ENCODE measurements at regions not wholly inside any gene's neighbourhood (a gene's known extent, or its start where the extent isn't known, plus 50 kb on each side); places are given as distances from the start of the nearest gene placed in this dataset.
"Not testable (repeated sequence)": the region's sequence is repeated elsewhere in the genome, so short reads cannot be mapped to it uniquely, and the experiment has no call there.

DNA sequence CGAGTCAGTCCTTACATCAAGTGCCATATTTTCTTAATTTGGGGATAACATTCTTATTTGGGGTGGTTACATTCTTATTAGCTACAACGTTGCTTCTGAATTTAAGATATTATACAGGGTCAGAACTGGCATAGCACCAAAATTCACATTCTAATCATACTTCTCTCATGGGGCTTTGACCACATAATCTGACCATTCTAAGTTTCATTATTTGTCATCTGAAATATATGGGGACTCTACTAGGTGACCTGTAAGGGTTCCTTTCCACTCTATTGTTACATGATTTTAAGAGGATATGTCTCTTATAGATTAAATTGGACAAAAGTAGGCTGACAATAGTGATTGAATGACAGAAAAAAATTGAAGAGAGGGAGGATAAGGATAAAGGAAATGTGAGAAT lies 536.5 kb downstream of the KCTD12 start:
- no peak for DNase-seq (ENCODE audit: low spot score)

DNA sequence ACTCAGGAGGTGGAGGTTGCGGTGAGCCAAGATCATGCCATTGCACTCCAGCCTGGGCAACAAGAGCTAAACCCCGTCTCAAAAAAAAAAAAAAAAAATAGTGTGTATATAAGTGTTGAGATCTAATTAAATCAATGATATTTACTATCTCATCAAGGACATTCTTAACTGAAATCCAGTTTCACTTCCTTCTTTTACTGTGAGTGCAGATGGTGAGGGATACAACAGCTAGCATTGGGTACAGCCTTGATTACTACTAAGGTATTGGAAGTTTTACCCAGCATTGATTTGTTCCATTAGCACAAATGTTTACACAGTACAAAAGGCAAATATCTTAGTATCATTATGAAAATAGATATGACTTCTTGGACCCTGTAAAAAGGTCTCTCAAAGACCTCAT lies 546.6 kb downstream of the KCTD12 start:
- no peak for DNase-seq (ENCODE audit: low spot score)

DNA sequence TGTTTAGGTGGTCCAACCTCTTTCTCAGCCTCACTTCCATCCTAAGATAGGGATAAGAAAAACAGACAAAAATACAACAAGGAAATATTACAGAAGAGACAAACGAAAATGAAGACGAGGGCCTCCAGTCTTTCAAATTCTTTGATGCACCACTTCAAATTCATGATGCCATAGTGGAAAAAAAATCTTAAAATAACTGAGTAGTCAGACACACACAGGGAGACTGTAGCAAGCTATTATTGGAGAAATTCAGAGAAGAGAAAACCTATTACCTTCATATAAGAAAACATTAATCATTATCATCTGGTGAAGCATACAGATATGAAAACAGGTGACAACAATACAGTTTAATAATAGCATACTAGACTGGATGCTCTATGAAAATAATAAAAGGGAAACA lies 548.2 kb downstream of the KCTD12 start:
- DNase-seq (ENCODE audit: low spot score), result no peak

DNA sequence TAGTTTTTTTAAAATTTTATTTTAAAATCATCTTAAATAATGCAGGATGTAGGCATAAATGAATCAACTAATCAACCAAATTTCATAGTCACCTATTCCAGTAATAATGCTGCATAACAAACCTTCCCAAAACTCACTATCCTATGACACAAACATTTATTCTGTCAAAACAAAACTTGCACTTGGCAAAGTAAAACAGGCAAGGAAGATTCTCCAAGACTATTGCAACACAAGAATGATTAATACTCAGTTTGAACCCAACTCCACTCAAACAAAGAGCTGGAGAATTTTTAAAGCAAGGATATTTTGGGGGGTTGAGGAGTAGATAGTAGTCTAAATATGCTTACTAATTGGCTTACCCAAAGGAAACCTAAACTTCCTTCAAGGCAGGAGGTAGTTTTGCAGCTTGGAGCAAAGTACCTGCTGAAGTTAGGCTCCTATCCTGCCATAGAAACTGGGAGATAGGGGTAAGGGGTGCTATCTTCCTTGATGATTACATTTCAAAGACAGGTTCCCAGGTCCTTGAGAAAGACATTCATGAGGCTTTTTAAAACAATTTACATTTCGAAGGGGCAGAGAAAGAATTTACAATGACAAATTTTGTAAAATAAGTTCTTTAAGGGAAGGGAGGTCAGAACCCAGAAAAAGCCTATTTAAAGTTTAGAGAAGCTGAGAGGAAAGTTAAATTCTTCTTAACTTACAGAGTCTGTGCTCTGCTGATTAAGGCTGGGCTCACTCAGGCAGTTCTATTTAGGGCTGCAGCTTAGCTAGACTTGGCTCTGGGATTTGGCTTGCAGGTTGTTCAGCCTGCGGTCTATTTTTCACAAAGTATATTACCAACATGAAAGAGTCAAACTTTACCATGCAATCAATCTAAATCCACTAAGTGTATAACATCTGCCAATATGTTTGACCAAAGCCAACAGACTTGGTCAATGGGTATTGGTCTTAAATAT lies 549.0 kb downstream of the KCTD12 start:
- DNase-seq (ENCODE audit: low spot score), result no peak

DNA sequence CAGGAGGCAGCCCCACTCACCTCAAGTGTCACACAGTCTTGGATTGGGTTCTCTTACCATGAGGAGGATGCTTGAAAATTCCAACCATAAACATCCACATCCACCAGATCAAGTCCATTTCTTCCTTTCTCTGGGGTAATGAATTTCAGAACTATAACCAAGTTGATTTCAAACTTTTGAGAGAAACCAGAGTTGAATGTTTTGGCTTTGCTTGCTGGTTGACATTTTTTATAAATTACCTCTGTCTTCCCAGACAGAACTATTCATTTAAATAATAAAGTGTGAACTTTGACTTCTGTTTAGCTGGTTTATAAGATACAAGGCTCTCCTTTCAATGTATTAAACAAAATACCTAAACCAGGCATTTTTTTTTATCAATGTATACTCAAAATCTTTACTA lies 550.7 kb downstream of the KCTD12 start:
- DNase-seq (ENCODE audit: low spot score), result no peak

DNA sequence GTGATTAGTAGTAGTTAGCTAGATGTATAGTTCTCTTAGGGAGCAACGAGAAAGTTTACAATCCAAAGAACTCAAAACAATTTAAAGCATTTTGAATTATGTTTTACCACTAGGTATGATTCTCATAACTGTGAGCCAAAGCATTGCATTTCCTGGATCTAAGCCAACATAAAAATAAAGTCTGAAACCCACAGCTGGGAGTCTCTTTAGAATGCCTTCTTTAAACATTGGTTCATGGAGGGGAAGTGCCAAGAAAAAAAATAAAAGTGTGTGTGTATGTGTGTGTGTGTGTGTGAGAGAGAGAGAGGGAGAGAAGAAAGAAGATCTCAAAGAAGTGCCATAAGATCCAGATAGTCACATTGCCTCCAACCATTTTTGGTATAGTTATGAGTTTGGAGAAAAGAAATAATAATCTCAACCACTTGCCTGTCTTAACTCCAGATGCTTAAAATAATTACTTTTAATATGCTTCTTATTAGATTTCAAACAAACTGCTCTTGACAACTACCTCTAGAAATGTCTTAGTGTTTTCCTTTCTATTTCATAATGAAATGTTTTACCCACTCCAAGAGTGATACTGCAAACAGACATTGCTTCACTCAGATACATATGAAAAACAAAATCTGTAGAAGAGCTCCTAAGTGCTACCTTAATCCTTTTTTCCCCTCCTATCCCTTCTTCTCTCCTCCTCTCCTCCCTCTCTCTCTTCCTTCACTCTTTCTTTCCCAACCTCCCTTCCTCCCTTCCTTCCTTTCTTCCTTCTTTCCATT lies 554.1 kb downstream of the KCTD12 start:
- no peak for DNase-seq (ENCODE audit: low spot score)

DNA sequence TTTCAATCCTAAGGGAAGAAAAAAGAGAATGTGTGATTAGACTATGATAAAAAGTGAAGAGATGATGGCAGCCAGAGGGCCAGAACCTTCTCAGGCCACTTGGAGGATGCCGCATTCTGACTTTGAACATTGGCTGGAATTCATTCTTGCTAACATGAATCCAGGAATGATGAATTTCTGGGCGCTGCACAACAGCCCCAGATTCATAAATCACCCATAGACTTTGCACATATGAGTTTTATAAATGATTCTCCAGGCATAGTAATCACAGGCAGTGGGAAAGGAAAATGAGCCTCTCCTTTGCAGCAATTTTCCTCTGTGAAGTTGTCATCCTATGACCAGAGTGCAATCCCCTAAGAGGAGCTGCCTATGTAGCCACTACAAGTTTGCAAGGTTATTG lies 555.4 kb downstream of the KCTD12 start:
- DNase-seq (ENCODE audit: low spot score), result no peak

DNA sequence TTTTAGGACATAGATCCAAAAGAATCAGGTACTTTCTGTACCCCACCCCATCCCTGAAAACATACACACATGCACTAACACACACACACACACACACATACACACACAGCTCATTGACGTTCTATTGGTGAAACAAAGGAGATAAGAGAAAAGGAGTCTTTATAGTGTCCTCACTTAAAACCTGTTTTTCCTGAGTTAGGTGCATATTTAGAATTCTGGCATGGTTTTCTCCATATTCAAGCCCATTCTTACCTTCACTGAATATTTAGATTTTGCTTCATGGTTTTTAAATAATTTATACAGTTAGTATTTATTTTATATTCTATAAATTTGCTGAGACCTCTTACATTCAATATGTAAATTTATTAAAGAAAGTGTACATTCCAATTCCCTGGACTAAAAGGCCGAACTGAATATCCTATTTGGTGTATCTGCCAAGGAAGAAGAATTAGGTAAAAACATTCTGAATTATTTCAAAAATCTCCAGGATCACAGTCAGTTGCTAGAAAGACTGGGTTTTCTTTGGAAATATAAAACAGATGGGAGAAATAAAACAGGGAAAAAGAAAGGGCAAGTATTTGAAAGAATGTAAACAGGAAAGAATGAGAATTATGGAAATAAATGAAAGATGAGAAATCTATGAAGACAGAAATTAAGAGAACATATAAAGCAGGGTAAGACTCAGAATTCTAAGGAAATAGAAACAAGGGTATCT lies 556.2 kb downstream of the KCTD12 start:
- DNase-seq (ENCODE audit: low spot score), result no peak

DNA sequence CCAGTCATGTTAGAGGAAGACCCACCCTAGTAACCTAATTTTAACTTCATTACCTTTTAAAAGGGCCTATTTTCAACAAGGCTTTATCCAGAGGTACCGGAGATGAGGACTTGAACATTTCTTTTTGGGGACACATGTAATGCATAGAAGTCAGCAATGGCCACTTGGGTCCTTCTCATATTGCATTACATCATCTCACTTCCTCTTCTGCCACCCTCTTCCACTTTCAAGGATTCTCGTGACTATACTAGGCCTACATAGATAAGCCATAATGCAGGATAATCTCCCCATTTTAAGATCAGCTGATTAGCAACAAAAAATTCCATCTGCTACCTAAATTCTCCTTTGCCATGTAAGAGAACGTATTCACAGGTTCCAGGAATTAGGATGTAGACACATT lies 557.2 kb downstream of the KCTD12 start:
- no peak for DNase-seq (ENCODE audit: low spot score)

DNA sequence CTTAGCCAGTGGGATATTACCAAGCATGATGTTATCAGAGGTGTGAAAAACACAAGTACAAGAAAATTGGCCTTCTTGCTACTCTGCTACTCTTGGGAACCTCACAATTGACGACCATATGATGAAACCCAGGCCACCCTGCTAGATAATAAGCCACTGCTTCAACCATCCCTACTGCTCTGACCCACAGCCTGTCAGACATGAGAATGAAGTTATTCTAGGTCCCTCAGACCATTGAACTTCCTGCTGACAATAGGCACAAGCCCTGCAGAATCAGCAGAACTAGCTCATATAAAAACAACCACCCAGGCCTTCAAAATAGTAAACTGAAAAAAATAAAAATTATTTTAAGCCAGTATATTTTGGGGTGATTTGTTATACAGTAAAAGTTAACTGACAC lies 559.9 kb downstream of the KCTD12 start:
- no peak for DNase-seq (ENCODE audit: low spot score)

DNA sequence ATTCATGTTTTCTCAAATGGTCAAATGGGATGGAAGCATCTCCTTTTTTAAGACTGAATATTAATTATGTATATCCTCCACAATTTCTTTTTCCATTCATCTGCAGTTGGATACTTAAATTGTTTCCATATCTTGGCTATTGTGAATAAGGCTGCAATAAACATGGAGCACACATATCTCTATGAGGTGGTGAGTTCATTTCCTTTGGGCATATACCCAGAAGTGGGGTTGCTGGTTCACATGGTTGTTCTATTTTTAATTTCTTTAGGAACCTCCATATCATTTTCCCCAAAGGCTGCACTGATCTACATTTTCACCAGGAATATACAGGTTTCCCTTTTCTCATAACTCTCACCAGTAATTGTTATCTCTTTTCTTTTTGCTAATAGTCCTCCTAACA lies 566.3 kb downstream of the KCTD12 start:
- DNase-seq (ENCODE audit: low spot score), result no peak

DNA sequence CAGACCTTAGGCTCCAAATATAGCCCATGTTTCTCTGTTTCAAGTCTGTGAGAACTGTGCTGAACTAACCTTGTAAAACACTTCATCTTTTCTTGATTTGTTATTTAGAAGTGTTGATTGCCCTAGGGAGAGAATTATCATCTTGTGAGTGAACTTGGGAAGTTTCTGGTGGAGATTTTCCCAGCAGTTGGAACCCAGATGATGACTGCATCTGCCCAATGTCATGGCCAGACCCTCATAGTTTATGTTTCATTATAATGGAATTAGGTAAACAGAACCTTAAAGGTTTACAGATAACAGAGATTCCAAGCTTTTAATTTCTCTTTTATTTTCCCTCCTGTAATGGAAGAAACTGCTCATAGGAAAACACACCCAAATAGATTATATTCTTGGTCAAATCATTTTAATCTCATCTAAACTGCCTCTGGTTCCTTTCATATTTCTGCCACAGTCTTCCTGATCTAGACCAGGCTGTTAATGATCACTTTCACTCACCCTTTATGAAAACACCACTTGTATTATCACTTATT lies 569.1 kb downstream of the KCTD12 start:
- no peak for DNase-seq (ENCODE audit: low spot score)

DNA sequence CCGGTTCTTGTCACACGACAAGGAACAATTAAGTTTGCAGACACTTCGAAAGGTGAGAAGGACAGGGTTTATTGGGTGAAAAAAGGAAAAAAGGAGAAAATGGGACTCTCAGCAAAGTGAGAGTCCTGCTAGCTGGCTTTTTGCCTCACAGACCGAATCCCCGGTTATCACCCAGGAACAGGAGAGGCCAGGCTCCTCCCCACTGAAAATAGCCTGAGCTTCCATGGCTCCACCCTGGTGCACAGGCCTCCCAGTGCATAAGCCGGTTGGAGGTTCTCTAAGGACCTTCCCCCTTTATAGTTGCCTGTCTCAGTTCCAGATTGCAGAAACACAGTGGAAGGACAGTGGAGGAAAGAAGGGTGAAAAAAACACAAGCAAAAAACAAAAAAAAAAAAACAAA lies 571.7 kb downstream of the KCTD12 start:
- DNase-seq (ENCODE audit: low spot score), result no peak

DNA sequence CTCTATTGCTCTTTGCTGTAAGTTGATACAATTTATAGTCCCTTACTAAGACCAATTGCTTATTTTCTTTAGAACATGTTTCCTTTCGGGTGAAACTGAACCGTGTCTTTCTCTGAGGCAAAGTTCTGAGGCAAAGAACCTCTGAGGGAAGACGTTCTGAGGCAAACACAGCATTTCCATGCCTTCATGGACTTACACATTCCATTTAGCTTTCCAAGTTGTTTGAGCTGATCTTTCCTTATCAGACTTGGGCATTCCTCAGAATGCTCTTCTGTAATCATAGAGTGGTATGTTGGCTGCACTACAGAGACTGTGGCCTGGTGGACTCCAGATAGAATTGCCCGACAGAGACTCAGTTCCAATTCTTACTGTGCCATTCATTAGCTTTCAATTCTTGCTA lies 579.1 kb downstream of the KCTD12 start:
- no peak for DNase-seq (ENCODE audit: low spot score)

DNA sequence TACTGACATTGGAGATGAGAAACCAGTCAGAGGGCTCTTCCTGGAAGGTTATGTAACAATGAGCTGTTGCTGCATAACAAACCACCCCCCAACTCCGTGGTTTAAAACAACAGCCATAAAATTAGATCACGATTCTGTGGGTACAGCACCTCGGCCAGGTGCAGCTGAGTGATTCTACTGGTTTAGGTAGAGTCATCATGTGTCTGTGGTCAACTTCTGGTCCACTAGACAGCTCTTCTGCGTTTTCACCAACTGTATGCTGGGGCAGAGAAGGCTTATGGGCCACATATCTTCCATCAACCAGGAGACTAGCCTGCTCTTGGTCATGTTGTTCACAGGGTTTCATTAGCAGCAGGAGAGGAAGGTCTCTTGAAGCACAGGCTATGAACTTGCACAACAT lies 585.5 kb downstream of the KCTD12 start:
- DNase-seq (ENCODE audit: low spot score), result no peak

DNA sequence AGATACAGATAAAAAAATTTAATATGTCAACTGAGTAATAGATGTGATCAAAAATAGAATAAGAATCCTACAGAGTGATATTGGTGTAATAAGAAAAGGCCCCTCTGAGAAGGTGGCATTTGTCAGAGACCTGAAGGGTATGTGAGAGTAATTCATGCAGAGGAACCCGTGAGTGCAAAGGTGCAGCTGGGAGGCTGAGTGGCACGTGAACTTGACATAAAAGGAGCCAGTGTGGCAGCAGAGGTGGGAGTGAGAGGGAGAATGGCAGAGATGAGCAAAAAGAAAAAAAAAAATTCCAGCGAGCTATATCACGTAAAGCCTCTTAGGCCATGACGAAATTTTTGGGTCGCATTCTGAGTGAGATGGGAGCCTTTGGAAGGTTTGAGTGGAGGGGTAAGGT lies 588.9 kb downstream of the KCTD12 start:
- no peak for DNase-seq (ENCODE audit: low spot score)

DNA sequence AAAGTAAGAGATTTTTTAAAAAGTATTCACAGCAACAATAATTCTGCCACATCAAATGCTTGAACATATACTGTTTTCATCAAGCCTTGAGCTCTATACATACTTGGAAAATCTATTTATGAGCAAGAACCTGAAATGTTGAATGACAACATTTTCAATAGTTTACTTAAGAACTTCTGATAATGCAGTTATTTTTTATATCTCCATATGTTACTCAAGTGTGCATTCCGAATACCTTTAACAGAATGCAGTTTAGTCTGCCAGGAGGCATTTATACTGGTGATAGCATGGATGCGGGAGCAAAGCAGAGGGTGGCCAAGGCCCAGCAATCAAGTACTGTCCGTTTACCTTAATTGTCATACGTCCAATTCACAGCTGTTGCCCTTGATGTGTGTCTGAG lies 589.5 kb downstream of the KCTD12 start:
- no peak for DNase-seq (ENCODE audit: low spot score)

DNA sequence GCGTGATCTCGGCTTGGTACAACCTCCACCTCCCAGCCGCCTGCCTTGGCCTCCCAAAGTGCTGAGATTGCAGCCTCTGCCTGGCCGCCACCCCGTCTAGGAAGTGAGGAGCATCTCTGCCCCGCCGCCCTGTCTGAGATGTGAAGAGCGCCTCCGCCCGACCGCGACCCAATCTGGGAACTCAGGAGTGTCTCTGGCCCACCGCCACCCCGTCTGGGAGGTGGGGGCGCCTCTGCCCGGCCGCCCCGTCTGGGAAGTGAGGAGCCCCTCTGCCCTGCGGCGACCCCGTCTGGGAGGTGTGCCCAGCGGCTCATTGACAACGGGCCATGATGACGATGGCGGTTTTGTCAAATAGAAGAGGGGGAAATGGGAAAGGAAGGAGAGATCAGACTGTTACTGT lies 591.2 kb downstream of the KCTD12 start:
- not testable (repeated sequence) for DNase-seq (ENCODE audit: low spot score)

DNA sequence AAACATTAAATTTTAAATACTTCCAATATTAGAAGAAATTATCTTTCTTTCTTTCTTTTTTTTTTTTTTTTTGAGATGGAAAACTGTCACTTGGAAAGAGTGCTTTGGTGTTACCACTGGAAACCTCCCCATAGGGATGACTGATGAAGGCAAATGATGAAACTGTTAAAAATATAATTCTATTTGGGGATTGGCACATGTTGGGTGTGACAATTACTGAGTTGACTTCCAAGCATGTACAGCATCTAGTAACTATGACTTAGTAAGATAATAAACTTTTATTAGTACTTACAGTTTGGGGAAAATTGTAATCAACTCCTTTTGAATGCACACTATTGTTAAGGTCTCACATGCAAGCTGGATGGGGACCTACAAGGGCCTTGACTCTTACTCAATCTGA lies 592.5 kb downstream of the KCTD12 start:
- no peak for DNase-seq (ENCODE audit: low spot score)

DNA sequence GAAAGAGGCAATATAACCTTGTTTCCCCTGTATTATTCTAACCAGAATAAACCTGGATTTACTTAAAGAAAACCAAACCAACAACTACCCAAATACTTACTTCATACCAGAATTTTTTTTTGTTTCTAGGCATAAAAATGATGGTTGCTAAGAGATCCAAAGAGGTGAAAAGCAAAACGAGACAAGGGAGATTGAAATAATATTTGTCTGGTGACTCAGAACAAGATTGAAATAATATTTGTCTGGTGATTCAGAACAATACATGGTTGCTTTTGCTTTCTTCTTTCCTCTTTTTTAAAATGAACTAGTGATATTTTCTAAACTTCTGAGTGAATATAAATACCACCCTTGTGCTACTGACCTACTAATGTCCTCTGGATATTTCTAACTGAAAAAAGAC lies 592.9 kb downstream of the KCTD12 start:
- no peak for DNase-seq (ENCODE audit: low spot score)

DNA sequence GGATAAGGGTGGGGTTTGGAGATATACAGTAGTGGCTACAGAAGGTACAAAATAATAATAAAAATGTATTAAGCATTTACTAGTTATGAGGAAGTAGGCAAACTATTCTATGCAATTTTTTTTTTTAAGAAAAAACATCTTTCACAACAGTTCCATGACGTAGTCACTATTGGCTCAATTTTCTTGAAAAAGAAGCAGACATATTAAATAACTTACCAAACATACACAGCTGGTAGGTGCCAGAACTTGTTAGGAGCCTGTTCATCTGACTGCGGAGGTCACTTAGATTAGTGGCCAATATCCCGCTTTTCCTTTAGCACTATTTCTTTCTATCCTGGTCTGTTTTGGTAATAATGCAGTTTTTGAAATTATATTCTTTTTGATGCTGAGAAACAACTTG lies 593.5 kb downstream of the KCTD12 start:
- no peak for DNase-seq (ENCODE audit: low spot score)

DNA sequence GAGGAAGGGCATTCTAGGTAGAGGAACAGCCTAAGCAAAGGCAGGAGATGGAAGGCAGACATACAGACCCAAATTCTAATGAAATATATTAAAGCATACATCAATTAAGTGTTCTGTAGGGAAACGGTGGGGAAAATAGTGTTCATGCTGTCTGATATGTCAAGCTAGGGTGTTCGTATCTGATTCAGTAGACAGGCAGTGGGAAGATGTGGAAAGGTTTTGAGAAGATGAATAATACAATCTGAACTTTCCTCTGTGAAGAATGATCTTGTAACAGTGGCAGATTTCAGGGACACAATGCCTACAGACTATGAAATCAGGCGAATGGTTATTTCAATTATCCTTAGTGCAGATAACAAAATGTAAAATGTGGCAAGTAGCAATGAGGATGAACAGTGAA lies 594.2 kb downstream of the KCTD12 start:
- no peak for DNase-seq (ENCODE audit: low spot score)

Measured in H4 (cell line).